HG03439 (cell line): ENCODE measurements at regions not wholly inside any gene's neighbourhood (a gene's known extent, or its start where the extent isn't known, plus 50 kb on each side); places are given as distances from the start of the nearest gene placed in this dataset.

Experiments
- ATAC-seq: cut with Tn5 transposase; IDR thresholded peaks from one replicate; pipeline ENCODE4 v1.9.1; 2021; ENCODE audit warnings: mild to moderate bottlenecking, moderate library complexity; ENCODE audit not compliant: unreplicated experiment

GRCh38 chr13:104491916-104492315 lies 1425.7 kb upstream of the SLC10A2 start:
- no peak for ATAC-seq

GRCh38 chr13:104487006-104487405 lies 1420.8 kb upstream of the SLC10A2 start:
- ATAC-seq, result no peak

GRCh38 chr13:104485571-104485970 lies 1419.4 kb upstream of the SLC10A2 start:
- no peak for ATAC-seq

- no peak for ATAC-seq
Measured at GRCh38 chr13:104483631-104484030, 1417.4 kb upstream of the SLC10A2 start.

- no peak for ATAC-seq
Measured at GRCh38 chr13:104477261-104477660, 1411.0 kb upstream of the SLC10A2 start.

DNA sequence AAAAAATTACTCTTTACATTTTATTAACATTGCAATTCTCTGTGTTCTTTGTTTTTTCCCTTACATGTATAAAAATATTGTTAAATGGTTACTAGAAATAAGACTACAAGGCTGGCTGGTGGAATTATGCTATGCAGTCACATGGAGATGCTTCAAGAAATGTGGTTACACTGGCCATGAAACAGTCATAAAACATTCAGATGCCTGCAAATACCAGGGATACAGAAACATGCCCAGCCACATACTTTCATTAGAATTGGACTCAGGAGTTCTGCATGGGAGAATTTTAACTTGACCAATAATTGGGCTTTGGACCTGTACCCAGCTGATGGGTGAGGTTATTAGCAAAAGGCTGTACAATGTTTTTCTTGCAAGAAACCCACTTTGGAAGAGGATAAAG lies 1407.7 kb upstream of the SLC10A2 start:
- ATAC-seq, result no peak

- no peak for ATAC-seq
Measured at GRCh38 chr13:104466016-104466415, 1399.8 kb upstream of the SLC10A2 start.

- ATAC-seq, result no peak
Measured at GRCh38 chr13:104461049-104461448, 1394.8 kb upstream of the SLC10A2 start.

DNA sequence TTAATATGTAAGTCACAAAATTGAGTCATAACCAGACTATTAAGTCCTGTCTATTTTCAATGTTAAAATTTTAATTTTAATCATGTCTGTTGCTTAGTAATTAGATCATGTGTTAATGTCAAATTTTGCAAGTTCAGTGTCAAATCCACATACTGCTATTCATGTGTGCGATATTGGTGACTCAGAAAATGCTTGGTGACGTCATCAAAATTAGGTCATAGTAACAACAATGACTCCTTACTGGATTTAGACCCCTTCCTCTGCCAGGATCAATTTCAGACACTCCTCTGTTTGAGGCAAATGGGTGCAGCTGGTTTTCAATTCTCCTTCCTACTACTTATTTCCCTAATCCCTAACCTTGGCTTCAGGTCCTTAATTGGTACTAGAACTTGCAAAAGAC lies 1394.3 kb upstream of the SLC10A2 start:
- no peak for ATAC-seq

DNA sequence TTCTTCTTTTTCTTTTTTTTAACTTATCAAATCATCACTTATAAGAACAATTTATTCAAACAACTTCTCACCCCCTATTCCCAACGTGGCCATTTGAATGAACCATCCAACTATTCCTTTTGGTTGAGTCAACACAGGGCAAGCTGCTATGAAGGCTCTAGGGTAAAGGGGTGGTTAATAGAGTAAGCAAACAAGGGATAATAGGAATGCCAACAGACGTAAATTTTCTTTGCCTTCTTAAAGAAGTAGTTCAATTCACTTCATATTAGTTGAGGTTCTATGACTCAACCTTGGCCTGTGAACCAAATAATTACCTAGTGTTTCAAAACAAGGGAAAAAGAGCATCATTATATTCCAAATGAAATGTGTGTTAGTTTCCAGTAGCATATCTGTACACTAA lies 1383.8 kb upstream of the SLC10A2 start:
- ATAC-seq, result no peak

DNA sequence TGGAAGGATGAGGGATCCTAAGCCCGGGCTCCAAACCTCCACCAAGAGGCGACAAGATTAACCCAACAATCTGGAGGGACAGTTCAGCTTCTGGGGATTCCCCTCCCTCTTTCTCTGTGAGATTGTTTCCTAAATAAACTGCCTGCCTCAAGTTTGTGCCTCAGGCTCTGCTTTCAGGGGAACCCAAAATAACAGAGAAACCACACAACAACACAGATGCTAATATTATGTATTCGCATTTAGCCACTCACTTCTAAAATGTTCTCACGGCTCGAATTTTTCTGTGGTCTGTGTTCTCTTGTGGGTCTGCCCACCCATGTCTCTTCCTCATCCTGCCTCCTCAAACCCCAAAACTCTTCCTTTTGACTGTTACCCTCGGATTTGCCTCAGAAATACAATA lies 1381.1 kb upstream of the SLC10A2 start:
- ATAC-seq, result no peak

- ATAC-seq, result no peak
Measured at GRCh38 chr13:104442536-104442935, 1376.3 kb upstream of the SLC10A2 start.

DNA sequence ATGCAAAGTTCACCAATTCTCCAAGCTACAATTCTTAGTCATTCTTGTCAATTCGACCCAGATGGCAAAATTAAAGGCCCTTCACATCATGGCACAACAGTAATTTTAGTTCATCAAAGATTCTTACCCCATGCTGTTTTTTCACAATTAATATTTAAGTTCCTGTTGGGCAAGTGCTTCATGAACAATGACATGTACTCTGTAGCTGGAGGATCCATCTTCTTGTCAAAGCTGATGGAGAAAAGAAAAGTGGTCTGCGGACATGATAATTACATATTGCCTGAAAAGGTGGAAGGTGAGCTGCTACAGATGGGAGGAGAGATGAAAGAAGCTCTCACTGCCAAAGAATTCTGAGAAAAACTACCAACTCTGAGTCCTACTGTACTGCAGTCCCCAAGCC lies 1370.3 kb upstream of the SLC10A2 start:
- no peak for ATAC-seq

DNA sequence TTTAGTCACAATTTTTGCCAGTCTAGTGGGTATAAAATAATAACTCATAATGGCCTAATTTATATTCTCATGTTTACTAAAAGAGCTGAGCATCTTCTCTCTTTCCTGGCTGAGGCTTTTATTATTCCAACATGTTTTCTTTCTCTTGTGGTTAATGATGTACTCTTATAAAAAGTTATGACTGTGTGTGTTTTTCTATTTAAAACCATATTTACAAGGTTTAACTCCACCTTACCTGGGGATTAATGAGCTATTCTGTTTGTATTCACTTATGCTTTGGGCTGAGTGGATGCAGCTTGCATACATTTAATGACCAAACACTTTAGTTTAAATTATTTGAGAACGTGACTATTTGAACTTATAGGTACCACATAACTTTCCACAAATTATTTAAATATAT lies 1365.7 kb upstream of the SLC10A2 start:
- no peak for ATAC-seq

DNA sequence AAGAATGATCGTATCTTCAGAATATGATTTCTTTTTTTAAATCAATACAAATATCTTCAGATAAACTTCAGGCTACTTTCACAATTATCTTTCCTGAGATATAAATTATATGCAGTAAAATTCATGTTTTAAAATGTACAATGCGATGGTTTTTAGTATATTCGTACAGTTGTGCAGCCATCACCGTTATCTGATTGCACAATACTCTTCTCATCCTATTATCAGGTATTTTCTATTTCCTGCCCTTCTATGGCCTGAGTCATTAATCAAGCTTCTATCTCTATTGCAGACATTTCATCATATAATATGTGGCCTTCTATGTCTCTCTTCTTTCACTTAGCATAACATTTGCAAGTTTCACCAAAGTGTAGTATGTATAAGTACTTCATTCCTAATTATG lies 1360.2 kb upstream of the SLC10A2 start:
- ATAC-seq, result no peak

DNA sequence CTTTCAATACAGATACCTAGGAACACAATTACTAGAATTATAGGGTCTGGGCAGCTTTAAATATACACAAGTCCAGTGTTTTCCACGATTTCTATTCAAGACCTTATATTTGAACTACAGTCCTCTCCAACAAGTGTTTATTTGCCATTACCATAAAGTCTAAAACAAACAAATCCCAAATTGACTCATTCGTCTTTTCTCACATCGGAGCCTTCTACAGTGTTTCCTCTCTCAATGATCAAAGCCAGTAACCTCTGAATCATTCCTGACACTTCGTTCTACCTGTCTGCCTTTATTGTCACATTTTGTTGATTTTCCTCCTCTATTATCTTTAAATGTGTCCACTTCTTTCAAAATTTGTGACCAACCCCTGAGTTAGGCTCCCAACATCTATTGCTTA lies 1356.5 kb upstream of the SLC10A2 start:
- no peak for ATAC-seq

- no peak for ATAC-seq
Measured at GRCh38 chr13:104416973-104417372, 1350.8 kb upstream of the SLC10A2 start.

GRCh38 chr13:104414771-104415170 lies 1348.6 kb upstream of the SLC10A2 start:
- ATAC-seq, result no peak

DNA sequence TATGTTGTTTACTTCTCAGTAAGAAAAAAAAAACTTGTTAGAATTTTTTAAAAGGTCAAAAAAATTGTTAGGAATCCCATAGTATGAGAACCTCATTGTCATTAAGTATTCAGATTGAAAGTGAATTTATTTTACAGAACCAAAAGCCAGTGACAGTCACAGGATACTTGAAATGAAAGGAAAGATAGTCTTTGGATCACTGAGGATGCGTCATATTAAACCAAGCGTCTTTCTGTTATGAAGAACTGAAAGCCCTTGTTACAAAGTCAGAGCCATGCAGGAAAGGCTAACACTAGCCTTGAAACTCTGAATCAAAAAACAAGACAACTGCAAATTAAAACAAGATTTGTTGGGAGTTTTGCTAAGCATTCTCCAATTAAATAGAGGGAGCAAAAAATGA lies 1348.0 kb upstream of the SLC10A2 start:
- no peak for ATAC-seq

DNA sequence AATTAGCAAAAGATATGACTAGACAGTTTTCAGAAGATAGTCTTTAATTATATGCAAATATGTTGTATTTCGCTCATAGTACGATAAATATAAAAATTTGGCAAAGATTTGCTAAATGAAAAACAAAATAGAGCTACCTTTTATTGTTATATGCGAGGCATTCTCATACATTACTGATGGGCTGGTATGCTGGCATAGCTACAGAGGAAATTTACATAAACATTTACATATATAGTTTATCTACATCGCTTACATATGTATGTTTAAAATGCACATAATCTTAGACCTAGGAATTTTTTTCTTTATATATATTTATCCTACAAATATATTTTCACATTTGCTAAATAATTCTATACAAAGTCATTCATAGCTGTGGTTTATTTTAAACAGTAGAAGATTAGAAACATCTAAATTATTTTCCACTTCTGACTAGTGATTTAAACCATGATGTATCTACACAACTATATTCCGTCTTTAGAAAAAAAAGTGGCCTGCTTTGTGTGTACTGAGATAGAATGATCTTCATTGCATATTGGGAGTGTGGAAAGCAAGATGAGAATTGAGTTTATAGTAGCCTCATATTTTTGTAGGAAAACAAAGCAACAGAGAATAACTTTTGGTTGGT lies 1345.0 kb upstream of the SLC10A2 start:
- ATAC-seq, result no peak

DNA sequence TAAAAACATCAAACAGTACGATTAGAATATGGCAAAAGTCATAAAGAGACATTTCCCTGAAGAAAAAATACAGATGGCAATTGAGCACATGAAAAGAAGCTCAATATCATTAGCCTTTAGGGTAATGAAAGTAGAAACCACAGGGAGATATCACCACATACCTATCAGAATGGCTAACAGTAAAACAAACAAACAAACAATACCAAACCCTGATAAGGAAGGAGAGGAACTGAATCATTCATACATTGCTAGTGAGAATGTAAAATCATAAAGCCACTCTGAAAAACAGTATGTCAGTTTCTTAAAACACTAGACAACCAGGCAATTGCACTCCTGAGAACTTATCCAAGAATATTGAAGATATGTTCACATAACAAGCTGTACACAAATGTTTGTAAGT lies 1342.5 kb upstream of the SLC10A2 start:
- ATAC-seq, result no peak

GRCh38 chr13:104404325-104404724 lies 1338.1 kb upstream of the SLC10A2 start:
- no peak for ATAC-seq

DNA sequence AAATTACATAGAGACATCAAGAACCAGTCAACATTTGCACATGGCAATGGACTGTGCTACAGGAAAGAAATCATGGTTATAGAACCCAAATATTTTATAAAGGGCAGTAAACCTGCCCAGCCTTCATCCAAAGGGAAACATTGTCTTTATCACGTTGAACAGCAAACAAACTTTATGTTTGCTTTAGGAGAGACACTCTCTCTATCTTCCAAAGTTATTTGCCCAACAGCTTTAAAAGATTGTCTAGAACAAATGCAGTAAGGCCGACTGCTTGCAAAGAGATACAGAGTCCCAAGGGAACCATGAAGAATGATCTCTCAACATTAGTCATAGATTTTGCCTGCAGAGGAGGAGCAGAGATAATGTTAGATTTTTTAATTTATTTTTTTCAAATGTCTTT lies 1323.5 kb upstream of the SLC10A2 start:
- ATAC-seq, result no peak
